Erythroblast (primary cell): ENCODE measurements at regions not wholly inside any gene's neighbourhood (a gene's known extent, or its start where the extent isn't known, plus 50 kb on each side); places are given as distances from the start of the nearest gene placed in this dataset.

ENCODE experiments used
- GATA1 ChIP-seq: IDR thresholded peaks from 2 replicates; pipeline ENCODE4 v1.6.1; 2011; ENCODE audit warnings: low read depth, mild to moderate bottlenecking, control low read depth, low read length, moderate library complexity
- POLR2A ChIP-seq: IDR thresholded peaks from 2 replicates; pipeline ENCODE4 v1.6.1; 2011; ENCODE audit warnings: mild to moderate bottlenecking, low read length

DNA sequence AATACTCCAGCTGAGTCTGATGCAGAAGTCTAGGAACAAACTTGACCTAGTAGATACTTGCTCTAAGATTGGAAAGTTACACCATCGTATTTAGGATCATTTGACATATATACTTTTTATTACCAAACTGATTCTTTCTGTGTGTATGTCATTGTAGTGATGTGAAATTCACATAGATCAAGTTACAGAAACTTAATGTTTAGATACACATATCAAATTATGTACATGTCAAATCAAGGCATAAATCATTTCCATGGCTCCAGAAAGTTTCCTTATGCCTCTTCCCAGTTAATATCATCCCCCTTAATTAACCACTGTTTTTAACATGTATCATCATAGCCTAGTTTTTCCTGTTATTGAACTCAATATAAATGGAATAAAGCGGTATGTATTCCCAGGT, 292.0 kb upstream of the CDH11 start:
- no peak for TF ChIP-seq POLR2A
- TF ChIP-seq GATA1 = no peak
